NCI-H1417 (cell line): ENCODE measurements at regions not wholly inside any gene's neighbourhood (a gene's known extent, or its start where the extent isn't known, plus 50 kb on each side); places are given as distances from the start of the nearest gene placed in this dataset.

Source experiments
- DNase-seq, 3 experiments: peaks; one replicate each; lab custom pipeline; 2025; lab: John Stamatoyannopoulos, UW

GRCh38 chr6:3526962-3527650, 70.3 kb upstream of the SLC22A23 start:
- DNase-seq, result no peak

GRCh38 chr6:3525915-3526314, 69.1 kb upstream of the SLC22A23 start:
- DNase-seq, result no peak

DNA sequence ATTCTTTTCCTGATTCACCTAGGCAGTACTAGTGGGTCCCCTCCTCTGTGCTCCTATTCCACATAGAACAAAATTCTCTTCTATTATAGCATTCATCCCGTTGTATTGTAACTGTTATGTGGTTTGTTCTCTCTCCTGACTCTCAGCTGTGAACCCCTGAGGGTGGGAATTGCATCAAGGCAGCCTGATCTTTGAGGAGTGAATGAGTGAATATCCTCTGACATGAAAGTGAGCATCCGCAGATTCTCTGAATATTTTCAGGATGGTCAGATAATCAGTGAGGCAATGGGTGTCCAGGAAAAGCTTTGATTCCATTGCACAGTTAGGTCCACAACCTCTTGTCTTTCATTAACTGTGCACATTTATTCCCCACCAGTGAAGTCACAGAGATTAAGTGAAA, 67.6 kb upstream of the SLC22A23 start:
- DNase-seq, result no peak

- DNase-seq, result no peak
Observed at GRCh38 chr6:3523966-3524365, 67.1 kb upstream of the SLC22A23 start.

DNA sequence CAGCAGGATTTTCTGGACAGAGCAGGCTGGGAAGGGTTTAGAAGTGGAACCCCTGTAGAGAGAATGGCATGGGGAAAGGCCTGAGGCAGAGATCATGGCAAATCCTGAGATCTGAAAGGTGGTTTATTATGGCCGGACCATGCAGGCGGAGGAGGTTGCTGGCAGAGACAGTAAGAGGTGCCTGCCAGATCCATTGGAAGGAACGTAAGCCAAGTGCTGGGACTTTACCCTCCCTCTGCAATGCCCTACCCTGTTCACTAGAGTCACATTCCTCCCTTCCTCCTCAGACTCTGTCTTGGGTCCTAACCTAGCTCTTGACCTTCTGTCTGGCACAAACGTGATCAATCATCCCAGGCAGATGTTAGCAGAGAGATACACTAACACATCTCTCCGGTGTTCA, 66.4 kb upstream of the SLC22A23 start:
- no peak for DNase-seq

DNA sequence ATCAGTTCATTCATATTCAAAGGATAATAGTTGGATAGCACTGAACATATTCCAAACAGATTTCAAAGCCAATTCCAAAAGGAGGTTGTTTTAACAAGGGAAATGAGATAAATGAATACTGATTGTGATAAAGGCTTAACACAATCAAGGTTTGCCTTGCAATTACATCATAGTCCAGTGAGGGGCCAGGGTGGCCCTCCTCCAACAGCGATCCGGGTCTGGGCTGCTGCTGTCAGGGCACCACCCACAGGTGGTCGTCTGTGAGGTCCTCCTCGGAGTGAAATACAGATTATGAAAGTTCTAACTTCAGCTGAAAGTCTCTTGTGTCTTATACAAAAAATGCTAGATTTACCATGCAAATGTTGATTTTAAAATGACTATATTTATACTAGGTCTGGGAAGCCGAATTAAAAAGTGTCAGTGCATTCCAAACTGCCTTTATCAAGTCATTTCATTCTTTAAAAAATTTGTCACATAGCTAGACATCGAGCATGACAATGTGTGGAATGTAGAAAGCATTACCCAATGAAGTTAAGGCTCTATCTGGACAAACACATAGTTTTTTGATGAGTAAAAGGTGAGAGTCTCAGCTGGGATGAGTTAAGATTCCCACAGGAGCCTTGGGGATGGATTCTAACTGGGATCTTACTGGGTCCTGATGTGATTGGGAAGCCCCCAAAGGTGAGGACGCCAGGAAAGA, 65.9 kb upstream of the SLC22A23 start:
- no peak for DNase-seq

GRCh38 chr6:3520281-3521230, 63.7 kb upstream of the SLC22A23 start:
- DNase-seq, result no peak

GRCh38 chr6:3518356-3519190, 61.7 kb upstream of the SLC22A23 start:
- peak in 1 of 3 experiments; percentile 14 for DNase-seq

- DNase-seq, result no peak
Observed at GRCh38 chr6:3517350-3517749, 60.5 kb upstream of the SLC22A23 start.

DNA sequence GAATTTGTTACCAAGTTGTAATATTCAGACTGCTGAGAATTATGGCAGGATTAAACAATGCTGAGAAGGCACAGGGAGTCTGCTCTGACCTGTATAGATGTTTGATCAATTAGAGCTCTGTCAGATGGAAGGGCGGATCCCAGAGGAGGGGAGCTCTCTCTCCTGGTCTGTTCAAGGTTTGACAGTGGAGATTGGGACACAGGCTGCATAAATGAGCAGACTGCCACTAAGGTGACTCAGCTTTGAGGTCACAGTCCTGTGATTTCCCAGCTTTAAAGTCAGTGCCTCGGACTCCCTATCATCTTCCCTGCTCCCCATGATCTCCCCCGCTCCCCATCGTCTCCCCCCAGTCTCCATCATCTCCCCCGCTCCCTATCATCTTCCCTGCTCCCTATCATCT, 59.2 kb upstream of the SLC22A23 start:
- peak in 1 of 3 experiments; percentile 30 for DNase-seq

DNA sequence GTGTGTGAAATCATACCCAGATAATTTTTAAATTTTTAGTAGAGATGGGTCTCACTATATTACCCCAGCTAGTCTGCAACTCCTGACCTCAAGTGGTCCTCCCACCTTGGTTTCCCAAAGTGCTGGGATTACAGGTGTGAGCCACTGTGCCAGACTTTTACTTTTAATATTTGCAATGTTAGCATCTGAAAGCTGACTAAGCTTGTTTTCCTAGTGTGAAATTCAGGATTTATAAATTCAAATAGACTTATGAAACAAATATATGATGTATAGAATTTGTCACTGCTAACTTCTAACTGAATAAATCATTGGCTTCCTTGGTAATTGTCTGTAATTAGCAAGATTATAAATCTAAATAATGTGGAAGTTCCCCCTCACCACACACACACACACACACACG, 58.8 kb upstream of the SLC22A23 start:
- DNase-seq, result no peak

- no peak for DNase-seq
Observed at GRCh38 chr6:3513416-3513815, 56.6 kb upstream of the SLC22A23 start.

GRCh38 chr6:3512832-3513231, 56.0 kb upstream of the SLC22A23 start:
- no peak for DNase-seq

DNA sequence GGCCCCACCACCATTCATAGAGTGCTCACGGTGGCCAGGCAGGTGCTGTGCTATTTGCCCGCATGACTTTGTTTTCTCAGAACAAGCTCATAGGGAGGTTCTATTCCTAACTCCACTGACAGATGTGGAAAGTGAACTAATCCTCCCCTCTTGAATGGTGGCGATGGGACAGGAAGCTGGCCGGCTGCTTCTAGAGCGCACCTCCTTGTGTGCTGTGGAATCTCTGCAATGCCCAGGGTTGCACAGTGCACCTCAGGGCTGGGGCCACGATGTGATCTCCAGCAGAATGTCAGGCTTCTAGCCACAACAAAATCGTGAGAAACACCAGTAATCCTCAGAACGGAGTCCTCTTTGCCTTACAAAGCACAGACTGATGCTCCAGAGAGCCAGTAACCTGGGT, 53.8 kb upstream of the SLC22A23 start:
- DNase-seq, result no peak

DNA sequence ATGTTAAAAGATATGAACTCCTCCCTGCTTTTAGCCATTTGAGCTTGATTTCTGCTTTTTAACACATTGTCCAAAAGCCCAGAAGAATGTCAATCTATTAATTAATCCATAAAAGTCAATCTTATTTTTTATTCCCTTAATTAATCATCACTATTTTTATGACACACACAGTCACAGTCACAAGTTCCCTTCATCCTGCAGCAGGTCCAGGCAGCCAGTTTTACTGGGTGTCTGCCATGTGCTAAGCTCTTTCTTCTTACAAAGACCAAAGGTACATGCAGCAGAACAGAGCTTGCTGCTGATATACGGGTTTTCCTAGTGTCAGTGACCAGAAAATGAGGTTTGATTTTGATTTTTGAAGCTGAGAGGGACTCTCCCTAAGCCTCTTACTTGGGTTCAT, 53.3 kb upstream of the SLC22A23 start:
- DNase-seq, result no peak

- no peak for DNase-seq
Observed at GRCh38 chr6:3509336-3509735, 52.5 kb upstream of the SLC22A23 start.

- DNase-seq, result no peak
Observed at GRCh38 chr6:3506751-3507383, 50.0 kb upstream of the SLC22A23 start.
